ENCODE measurements at regions not wholly inside any gene's neighbourhood (a gene's known extent, or its start where the extent isn't known, plus 50 kb on each side); places are given as distances from the start of the nearest gene placed in this dataset.
"Not testable (repeated sequence)": the region's sequence is repeated elsewhere in the genome, so short reads cannot be mapped to it uniquely, and the experiment has no call there.

DNA sequence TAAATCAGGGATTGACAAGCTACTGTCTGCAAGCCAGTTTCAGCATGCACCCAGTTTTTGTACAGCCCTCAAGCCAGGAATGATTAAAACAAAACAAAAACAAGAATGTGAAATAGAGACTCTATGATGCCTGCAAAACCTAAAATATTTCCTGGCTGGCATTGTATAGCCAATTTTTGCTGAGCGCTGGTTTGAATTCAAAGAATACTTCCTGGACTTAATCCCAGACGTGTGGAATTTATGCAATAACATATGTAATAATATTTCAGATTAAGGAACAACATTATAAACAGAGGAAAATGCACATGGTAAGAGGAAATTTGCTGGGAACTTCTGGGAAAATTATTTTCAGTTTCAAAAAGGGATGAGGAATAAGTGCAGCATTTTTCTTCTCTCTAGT is 148.1 kb upstream of the RPRM start:
- no peak for DNase-seq

- no peak for DNase-seq
Measured at GRCh38 chr2:153635494-153635893, 156.9 kb upstream of the RPRM start.

DNA sequence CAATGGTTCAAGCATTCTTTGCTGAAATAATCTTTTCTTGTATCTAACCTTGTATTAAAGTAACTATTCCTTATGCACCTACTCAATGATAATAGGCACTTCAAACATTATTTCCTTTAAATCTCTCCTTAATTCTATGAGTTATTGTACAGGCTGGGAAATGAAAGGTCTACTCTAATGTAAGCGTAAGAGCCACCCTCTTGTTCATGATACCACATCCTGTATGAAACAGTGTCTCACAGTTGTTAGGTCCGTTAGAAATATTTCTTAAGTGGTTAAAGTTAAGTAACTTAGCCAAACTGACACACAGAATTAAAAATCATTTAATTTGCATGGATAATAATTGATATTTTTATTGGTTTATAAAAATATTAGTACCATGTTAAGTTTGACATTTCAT is 162.5 kb upstream of the RPRM start:
- peak; percentile 29 to 46 for DNase-seq

DNA sequence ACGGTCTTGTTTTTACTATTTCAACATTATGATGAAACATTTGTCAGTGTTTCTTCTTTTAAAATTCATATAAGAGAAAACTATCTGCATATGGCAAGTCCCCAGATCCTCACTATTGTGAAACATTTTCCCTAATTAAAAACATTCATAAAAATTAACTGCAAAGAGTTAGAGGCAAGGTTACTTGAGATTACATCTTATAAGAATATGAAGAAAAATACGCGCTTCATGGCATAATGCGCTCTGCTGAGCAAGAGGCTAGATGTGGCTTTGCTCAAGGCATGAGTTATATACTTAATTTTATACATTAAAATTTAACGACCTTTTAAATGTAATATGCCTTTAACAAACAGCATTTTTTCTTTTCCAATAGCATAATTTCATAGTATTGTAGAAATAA is 166.4 kb upstream of the RPRM start:
- no peak for DNase-seq

DNA sequence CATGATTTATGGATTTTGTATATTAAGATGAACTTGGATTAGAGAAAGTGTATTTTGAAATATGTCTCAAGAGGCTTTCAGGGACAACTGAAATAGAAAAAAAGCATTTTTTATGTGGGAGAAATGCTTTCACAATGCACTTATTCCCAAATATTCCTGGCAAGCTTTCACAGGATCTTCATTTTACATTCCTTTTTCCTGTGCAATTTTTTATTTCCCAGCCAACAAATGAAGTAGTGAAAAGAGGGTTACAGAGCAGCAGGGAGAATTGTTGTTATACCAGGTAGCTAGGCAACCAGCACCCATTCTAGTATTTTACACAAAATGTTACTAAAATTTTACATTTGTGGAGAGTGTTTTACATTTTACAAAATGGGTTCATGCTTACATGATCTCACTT is 167.0 kb upstream of the RPRM start:
- DNase-seq = no peak

GRCh38 chr2:153657651-153658050 is 179.1 kb upstream of the RPRM start:
- DNase-seq = no peak

DNA sequence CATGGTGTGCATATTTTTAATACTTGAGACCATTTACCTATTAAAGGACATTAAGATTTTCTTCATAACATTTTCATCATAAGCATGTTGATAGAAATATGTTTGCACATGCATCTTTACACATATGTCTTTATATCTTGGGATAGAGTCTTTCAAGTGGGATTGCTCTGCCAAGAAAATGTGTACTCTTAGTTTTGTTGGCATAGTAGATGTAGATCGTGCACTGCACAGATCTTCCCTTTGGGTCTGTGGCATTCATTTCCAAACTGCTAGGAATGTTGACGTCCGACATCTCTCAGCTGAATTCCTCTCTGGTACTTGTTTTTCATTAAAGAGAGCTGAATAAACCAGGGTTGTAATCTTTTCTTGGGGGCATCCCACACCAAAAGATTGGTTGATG is 183.2 kb upstream of the RPRM start:
- DNase-seq = no peak

DNA sequence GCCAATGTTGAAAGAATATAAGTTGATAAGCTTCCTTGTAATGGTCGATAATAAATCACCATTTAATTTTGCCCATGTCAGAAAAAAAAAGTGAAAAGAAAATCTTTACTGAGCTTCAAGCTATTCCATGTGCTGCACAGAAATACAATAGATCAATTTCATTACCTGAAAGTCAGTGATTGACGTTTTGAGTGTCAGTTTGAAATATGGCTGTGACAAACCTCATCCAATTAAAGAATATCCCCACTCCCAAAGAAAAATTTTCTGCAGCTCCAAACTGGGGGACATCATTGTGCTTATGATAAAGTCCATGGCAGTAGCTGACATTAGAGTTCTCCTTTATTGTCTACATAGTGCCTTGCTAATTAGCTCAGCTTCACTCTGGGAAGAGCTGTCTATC is 184.8 kb upstream of the RPRM start:
- no peak for DNase-seq

DNA sequence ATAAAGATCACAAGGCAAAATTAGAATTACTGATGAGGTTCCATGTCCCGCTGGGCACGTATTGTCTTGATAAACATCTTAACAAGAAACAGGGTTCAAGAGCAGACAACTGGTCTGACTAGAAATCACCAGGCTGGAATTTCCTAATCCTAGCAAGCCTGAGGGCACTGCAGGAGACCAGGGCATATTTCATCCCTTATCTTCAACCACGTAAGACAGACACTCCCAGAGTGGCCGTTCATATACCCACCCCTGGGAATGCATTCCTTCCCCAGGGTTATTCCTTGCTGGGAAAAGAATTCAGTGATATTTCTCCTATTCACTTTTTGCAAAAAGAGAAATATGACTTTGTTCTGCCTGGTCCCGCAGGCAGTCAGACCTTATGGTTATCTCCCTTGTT is 185.4 kb upstream of the RPRM start:
- not testable (repeated sequence) for DNase-seq

DNA sequence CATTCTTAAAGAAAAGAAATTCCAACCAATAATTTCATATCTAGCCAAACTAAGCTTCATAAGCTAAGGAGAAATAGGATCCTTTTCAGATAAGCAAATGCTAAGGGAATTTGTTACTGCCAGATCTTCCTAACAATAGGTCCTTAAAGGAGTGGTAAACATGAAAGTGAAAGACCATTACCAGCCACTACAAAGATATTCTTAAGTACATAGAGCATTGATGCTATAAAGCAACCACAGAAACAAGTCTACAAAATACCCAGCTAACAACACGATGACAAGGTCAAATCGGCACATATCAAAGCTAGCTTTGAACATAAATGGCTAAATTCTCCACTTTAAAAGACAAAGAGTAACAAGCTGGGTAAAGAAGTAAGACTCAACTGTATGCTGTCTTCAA is 188.9 kb upstream of the RPRM start:
- no peak for DNase-seq

GRCh38 chr2:153668923-153669322 is 190.4 kb upstream of the RPRM start:
- no peak for DNase-seq

DNA sequence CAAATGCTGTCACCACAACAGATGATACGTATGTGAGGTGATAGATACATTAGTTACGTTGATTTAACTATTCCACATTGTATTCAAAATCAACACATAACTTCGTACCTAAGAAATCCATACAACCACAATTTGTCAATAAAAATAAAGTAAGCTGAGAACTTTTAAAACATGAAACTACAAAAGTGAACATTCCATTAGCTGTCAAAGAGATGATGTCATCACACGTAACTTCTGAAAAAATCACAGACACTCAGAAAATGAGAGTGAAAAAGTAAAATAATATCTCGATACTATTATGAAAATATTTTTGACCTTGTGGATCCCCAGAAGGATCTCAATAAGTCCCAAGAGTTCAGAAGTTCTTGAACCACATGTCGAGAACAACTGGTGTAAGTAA is 161.6 kb upstream of the GALNT13 start:
- no peak for DNase-seq

DNA sequence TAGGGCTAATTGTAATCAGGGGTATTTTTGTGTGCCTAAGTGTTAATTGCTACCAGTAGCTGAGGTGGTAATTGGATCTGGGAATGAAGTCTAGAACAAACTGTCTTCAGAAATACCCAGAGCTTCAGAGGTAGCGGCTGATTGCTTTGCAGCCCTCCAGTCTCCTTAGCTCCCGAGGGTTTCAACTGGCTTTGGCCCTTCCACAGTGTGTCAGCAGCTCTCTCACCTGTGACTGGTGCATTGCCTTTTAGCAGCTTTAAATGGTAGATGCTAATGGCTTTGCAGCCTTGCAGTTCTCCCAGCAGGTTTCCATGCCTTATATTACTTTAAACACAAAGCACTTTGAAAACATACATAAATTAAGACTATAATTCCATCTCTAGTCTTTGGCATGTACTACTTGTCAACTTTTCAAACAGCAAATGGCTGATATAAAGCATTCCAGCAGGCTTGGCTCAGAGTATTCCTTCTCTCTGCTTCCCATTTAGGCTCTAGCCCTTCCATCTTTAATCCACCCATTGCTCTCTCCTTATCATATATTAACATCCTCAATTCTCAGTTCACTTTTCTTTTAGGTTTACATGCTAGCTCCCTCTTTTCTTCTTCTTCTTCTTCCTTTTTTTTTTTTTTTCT is 156.4 kb upstream of the GALNT13 start:
- no peak for DNase-seq

- DNase-seq = no peak
Measured at GRCh38 chr2:153717060-153717459, 154.7 kb upstream of the GALNT13 start.

DNA sequence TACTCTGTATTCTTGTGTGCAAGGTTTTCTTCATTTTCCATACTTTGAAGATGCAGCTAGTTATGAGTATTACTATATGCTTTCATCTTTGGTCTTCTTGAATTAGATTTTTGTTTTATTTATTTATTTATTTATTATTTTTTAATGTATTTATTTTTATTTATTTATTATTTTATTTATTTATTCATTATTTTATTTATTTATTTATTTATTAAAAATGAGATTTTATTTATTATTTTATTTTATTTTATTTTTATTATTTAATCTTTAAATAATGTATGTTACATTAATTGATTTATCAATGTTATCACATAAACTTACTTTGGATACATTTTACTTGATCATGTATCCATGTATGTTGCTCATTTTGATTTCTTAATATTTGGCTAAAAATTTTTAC is 132.3 kb upstream of the GALNT13 start:
- no peak for DNase-seq

DNA sequence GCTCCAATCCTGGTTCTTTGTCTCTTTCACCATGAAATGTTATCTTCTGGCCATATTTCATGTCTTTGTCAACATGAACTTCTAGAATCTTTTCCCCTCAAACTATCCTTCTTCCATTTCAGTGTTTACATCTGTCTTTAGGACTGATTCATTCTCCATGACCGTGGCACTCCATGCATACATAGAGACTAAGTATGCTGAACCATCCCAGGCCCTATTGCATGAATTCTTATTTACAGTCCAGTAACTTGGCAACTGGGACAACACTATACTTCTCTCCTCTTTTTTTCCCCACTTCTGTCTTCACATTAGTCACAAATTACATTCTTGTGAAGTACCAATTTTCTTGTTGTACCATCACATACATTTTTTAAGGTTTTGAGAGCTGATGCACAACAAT is 109.8 kb upstream of the GALNT13 start:
- no peak for DNase-seq

GRCh38 chr2:153766415-153766814 is 105.3 kb upstream of the GALNT13 start:
- DNase-seq = peak; percentile 29 to 40

DNA sequence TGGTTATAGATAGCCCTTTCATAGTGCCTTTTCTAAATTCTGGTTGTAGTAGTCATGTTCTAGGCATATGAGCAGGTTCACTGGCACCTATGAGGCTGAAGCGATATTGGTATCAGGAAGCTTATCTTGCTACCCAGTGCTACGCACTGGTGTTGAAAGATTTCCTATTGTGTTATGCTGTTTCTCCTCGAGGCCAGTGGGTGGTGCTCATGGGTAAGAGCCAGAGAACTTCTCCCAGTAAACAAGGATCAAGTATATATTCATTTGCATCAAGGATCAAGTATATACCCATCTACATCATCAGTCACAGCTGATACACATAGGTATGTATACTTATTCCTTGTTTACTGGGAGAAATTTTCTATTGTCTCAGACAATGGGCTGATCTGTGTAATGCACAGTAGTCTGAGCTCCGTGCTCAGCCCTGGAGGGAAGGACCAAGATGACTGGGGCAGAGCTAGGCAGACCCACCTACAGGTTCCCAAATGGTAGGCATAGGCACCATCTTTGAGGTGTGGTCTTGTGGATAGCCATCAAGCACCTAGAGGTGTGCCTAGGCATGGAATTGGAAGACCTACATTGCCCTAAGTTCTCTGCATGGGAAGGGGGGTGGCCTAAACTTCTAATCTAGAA is 101.2 kb upstream of the GALNT13 start:
- peak; percentile 29 to 37 for DNase-seq

GRCh38 chr2:153780241-153780640 is 91.5 kb upstream of the GALNT13 start:
- no peak for DNase-seq

DNA sequence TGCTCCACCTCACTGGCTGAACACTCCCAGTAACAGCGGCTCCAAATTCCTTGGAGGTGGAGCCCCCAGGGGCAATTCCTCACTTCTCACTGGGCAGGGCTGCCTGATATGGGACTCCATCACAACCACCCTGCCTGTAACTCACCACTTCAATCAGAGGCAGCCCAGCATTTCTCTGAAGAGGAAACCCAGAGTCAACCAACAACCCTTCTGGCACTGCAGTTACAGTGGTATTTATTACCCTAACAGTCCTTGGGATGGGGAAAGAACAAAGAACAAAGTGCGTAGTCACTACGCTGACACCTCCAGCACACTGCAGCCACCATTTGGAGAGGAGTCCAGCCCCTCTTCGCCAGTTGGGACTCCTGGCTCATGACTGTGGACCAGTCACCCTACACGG is 85.7 kb upstream of the GALNT13 start:
- DNase-seq = no peak

GRCh38 chr2:153787612-153788011 is 84.1 kb upstream of the GALNT13 start:
- DNase-seq = no peak

GRCh38 chr2:153802671-153803070 is 69.1 kb upstream of the GALNT13 start:
- DNase-seq = no peak

- no peak for DNase-seq
Measured at GRCh38 chr2:153808679-153809078, 63.0 kb upstream of the GALNT13 start.

DNA sequence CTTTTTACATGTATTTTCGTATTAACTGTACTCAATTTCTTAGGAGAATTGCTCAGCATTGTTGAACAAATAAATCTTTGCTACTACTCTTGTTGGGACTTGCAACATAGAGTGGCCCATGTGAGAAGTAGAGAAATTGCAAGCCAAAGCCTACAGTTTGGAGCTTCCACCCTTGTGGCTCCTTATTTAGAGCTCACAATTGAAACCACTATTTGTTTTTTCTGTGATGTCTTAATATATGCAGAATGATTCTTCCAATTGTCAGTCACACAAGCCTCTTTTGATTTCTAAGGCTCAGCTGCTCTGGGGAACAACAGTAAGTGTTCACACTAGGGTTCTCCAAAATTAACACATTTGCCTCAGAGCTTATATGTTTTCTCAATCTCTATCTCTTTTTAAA is 60.2 kb upstream of the GALNT13 start:
- no peak for DNase-seq

DNA sequence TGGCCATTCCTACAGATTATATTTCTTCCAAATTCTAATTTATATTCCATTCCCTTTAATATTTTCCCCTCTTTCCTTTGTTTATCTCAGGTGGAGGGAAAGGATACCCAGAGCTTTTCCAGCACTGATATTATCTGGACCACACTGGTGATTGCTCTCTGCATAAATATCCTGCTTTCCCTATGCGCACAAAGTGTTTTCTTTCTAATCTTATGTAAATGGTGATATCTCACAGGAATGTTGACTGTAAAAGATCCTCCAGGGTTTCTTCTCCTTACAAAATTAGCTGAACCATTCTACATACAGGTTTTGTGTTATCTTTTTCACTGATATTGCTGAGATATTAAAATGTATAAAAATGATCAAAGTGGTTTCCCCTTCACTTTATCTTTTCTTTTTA is 59.1 kb upstream of the GALNT13 start:
- DNase-seq = no peak
